IMR-90 (cell line): ENCODE measurements at regions not wholly inside any gene's neighbourhood (a gene's known extent, or its start where the extent isn't known, plus 50 kb on each side); places are given as distances from the start of the nearest gene placed in this dataset.

Experiments used
- ATAC-seq: fragments of 200-7000 bp; cut with Tn5 transposase; 2 replicates; pipeline ENCODE4 v1.9.1; 2020; ENCODE audit warnings: low read depth, mild to moderate bottlenecking, moderate library complexity
- BruUV-seq: library from RNA; stranded (reverse); fragments of 400-500 nt; replicated peaks from 2 replicates; lab custom pipeline; 2021; lab: Mats Ljungman, UMichigan
- CTCF ChIA-PET: fragments of 300-600 bp; formaldehyde crosslinking; extraction: SDS; loops from one replicate; lab custom pipeline; 2021; ENCODE audit warnings: antibody characterized with exemption; lab: Yijun Ruan, JAX
- POLR2A ChIA-PET: fragments of 300-600 bp; sonication (Branson Sonifier 250); formaldehyde crosslinking; loops from one replicate; lab custom pipeline; 2022; ENCODE audit warnings: antibody characterized with exemption; ENCODE audit not compliant: unreplicated experiment; lab: Charles Lee
- DNase-seq: peaks from one replicate; pipeline ENCODE4 v3.0.0; 2013
- H2AFZ ChIP-seq: replicated peaks from 2 replicates; pipeline ENCODE3; 2013; ENCODE audit warnings: low read length, mild to moderate bottlenecking; ENCODE audit not compliant: poor library complexity
- H2AK5ac ChIP-seq: 2 replicates; pipeline ENCODE4 v1.6.1; 2013; ENCODE audit warnings: low read depth, low read length, inconsistent platforms
- H2AK9ac ChIP-seq: replicated peaks from 2 replicates; pipeline ENCODE3; 2013; ENCODE audit warnings: mild to moderate bottlenecking, low read depth, low read length, moderate library complexity; ENCODE audit not compliant: poor library complexity
- H2BK120ac ChIP-seq: 2 replicates; pipeline ENCODE4 v1.6.1; 2013; ENCODE audit warnings: low read depth, low read length, inconsistent platforms
- H2BK15ac ChIP-seq: 3 replicates; pipeline ENCODE4 v1.6.1; 2013; ENCODE audit warnings: low read depth, low read length, inconsistent platforms
- H2BK20ac ChIP-seq: 2 replicates; pipeline ENCODE4 v1.6.1; 2013; ENCODE audit warnings: low read depth, mild to moderate bottlenecking, inconsistent platforms, low read length, moderate library complexity
- H2BK5ac ChIP-seq: 2 replicates; pipeline ENCODE4 v1.6.1; 2013; ENCODE audit warnings: mild to moderate bottlenecking, low read depth, low read length, inconsistent platforms; ENCODE audit not compliant: poor library complexity, severe bottlenecking
- H3K14ac ChIP-seq: replicated peaks from 2 replicates; pipeline ENCODE4 v1.6.1; 2013; ENCODE audit warnings: low read depth, low read length, inconsistent platforms
- H3K18ac ChIP-seq: 2 replicates; pipeline ENCODE4 v1.6.1; 2013; ENCODE audit warnings: low read depth, low read length, control low read depth
- H3K23ac ChIP-seq: 2 replicates; pipeline ENCODE4 v1.6.1; 2013; ENCODE audit warnings: low read depth, low read length, inconsistent platforms
- H3K27ac ChIP-seq: 2 replicates; pipeline ENCODE4 v1.5.1; 2013; ENCODE audit warnings: mild to moderate bottlenecking, control low read depth, low read length; ENCODE audit not compliant: insufficient read depth
- H3K27me3 ChIP-seq: 2 replicates; pipeline ENCODE4 v1.6.1; 2013; ENCODE audit warnings: low read length; ENCODE audit not compliant: control insufficient read depth, insufficient read depth
- H3K36me3 ChIP-seq: 2 replicates; pipeline ENCODE4 v1.6.1; 2013; ENCODE audit warnings: low read length, mixed read lengths; ENCODE audit not compliant: control insufficient read depth, insufficient read depth
- H3K4ac ChIP-seq: 2 replicates; pipeline ENCODE4 v1.6.1; 2013; ENCODE audit warnings: low read depth, low read length, inconsistent platforms
- H3K4me1 ChIP-seq: 2 replicates; pipeline ENCODE4 v1.6.1; 2013; ENCODE audit warnings: low read length, mixed read lengths; ENCODE audit not compliant: control insufficient read depth, insufficient read depth
- H3K4me2 ChIP-seq: 2 replicates; pipeline ENCODE4 v1.6.1; 2013; ENCODE audit warnings: low read depth, mild to moderate bottlenecking, control low read depth, low read length, moderate library complexity
- H3K4me3 ChIP-seq: 2 replicates; pipeline ENCODE4 v1.5.1; 2013; ENCODE audit warnings: low read depth, mild to moderate bottlenecking, control low read depth, low read length, moderate library complexity; ENCODE audit not compliant: insufficient read depth
- H3K56ac ChIP-seq: 2 replicates; pipeline ENCODE4 v1.6.1; 2013; ENCODE audit warnings: low read length, inconsistent platforms; ENCODE audit not compliant: insufficient read depth; ENCODE audit errors: extremely low read depth
- H3K79me1 ChIP-seq, 2 experiments: 2 replicates each; pipeline ENCODE4 v1.6.1; 2013; ENCODE audit warnings: low read length in 2 of 2, inconsistent platforms in 1 of 2, low read depth in 1 of 2
- H3K9ac ChIP-seq: 2 replicates; pipeline ENCODE4 v1.6.1; 2013; ENCODE audit warnings: low read depth, low read length, control low read depth
- H3K9me1 ChIP-seq: 2 replicates; pipeline ENCODE4 v1.6.1; 2013; ENCODE audit warnings: low read length, inconsistent platforms; ENCODE audit not compliant: insufficient read depth
- H3K9me3 ChIP-seq: 2 replicates; pipeline ENCODE4 v1.6.1; 2013; ENCODE audit warnings: low read length; ENCODE audit not compliant: control insufficient read depth, insufficient read depth
- H4K20me1 ChIP-seq: 2 replicates; pipeline ENCODE4 v1.6.1; 2013; ENCODE audit warnings: low read length, inconsistent platforms; ENCODE audit not compliant: insufficient read depth
- H4K5ac ChIP-seq: 2 replicates; pipeline ENCODE4 v1.6.1; 2013; ENCODE audit warnings: mild to moderate bottlenecking, low read depth, low read length, control low read depth
- H4K8ac ChIP-seq, 2 experiments: 2 replicates each; pipeline ENCODE4 v1.6.1; 2013; ENCODE audit warnings: low read depth in 2 of 2, low read length in 2 of 2, control low read depth in 1 of 2, inconsistent platforms in 1 of 2
- H4K91ac ChIP-seq: 2 replicates; pipeline ENCODE4 v1.6.1; 2013; ENCODE audit warnings: low read depth, low read length, inconsistent platforms; ENCODE audit not compliant: insufficient read depth
- BHLHE40 ChIP-seq: fragments of 150-350 bp; IDR thresholded peaks from 2 replicates; pipeline ENCODE4 v1.6.1; 2016; ENCODE audit warnings: mild to moderate bottlenecking, low read depth, low read length
- CEBPB ChIP-seq: IDR thresholded peaks from 2 replicates; pipeline ENCODE4 v1.6.1; 2012; ENCODE audit warnings: low read depth, low read length, improper control_type of control experiment
- CTCF ChIP-seq: conservative IDR thresholded peaks from 2 replicates; pipeline ENCODE4 v1.5.1; 2012; ENCODE audit warnings: mild to moderate bottlenecking, low read depth, low read length, improper control_type of control experiment
- MAFK ChIP-seq: IDR thresholded peaks from 2 replicates; pipeline ENCODE4 v1.6.1; 2012; ENCODE audit warnings: low read depth, low read length, improper control_type of control experiment
- NFE2L2 ChIP-seq: fragments of 150-350 bp; IDR thresholded peaks from 2 replicates; pipeline ENCODE4 v1.6.1; 2016; ENCODE audit warnings: low read depth, mild to moderate bottlenecking, low read length
- SMC3 ChIP-seq: fragments of 150-350 bp; IDR thresholded peaks from 2 replicates; pipeline ENCODE4 v1.6.1; 2016; ENCODE audit warnings: low read depth, mild to moderate bottlenecking, antibody characterized with exemption, low read length, moderate library complexity
- WGBS, 2 experiments: methylation state at CpG; one replicate each; pipeline versions ENCODE4 v1.1.5 to v1.1.7; 2013; ENCODE audit warnings: missing lambda C conversion rate in 2 of 2; ENCODE audit not compliant: insufficient read length in 1 of 2; ENCODE audit errors: extremely low coverage in 2 of 2; 5-methylcytosine and 5-hydroxymethylcytosine counted together
- dilution Hi-C: fragments of 300-500 bp; cut with HindIII; formaldehyde crosslinking; loops from one replicate; pipeline ENCODE4 v1.14.3; 2018; ENCODE audit warnings: low sequenced_read_pairs; ENCODE audit not compliant: unreplicated experiment
- in situ Hi-C: fragments of 300-500 bp; cut with MboI; formaldehyde crosslinking; loops from 3 replicates; pipeline ENCODE4 v1.14.3; 2019; ENCODE audit warnings: low sequenced_read_pairs, inconsistent platforms, mixed read lengths
- intact Hi-C: fragments of 100-400 bp; cut with micrococcal nuclease; formaldehyde crosslinking; loops from 2 replicates; pipeline ENCODE4 v1.10.0; 2022

- H3K36me3 ChIP-seq = no peaks in the 10 kb centered on the region
- POLR2A ChIA-PET = no interaction called here
- H3K23ac ChIP-seq = no peak overlapping the region
- H3K56ac ChIP-seq = no peak overlapping the region
- no peaks in the 10 kb centered on the region for H3K27me3 ChIP-seq
- intact Hi-C loops = no loop called here
- H3K4ac ChIP-seq = no peak overlapping the region
- H3K9me3 ChIP-seq = peaks cover 9% of the 10 kb centered on the region
- no CpG with 5 or more reads among the region's 1 CpG for WGBS, 2 experiments
- H4K8ac ChIP-seq = no peak overlapping the region
- no peak for ATAC-seq
- H4K91ac ChIP-seq = no peak overlapping the region
- no peak overlapping the region for H2BK15ac ChIP-seq
- H2AFZ ChIP-seq = no peak overlapping the region
- no peak overlapping the region for H2BK5ac ChIP-seq
- H3K4me3 ChIP-seq = no peak overlapping the region
- CTCF ChIA-PET = no interaction called here
- H3K18ac ChIP-seq = no peak overlapping the region
- H2AK9ac ChIP-seq = no peak overlapping the region
- H2BK120ac ChIP-seq = no peak overlapping the region
- dilution Hi-C loops = no loop called here
- H4K5ac ChIP-seq = no peak overlapping the region
- H3K4me2 ChIP-seq = no peak overlapping the region
- no peaks in the 10 kb centered on the region for H4K20me1 ChIP-seq
- TF ChIP-seq CTCF (no peak), CEBPB (no peak), NFE2L2 (no peak), SMC3 (no peak), BHLHE40 (no peak), MAFK (no peak)
- no peaks in the 10 kb centered on the region for H3K79me1 ChIP-seq
- no peak overlapping the region for H3K27ac ChIP-seq
- BruUV-seq = no TSS peak
- DNase-seq = no peak
- no peak overlapping the region for H3K9ac ChIP-seq
- no peaks in the 10 kb centered on the region for H3K9me1 ChIP-seq
- H2BK20ac ChIP-seq = no peak overlapping the region
- in situ Hi-C loops = no loop called here
- H3K4me1 ChIP-seq = no peaks in the 10 kb centered on the region
- H3K14ac ChIP-seq = no peak overlapping the region
- H2AK5ac ChIP-seq = no peak overlapping the region
Measured at GRCh38 chr1:106548726-106549125, 507.7 kb upstream of the PRMT6 start.
